ENCODE measurements at regions not wholly inside any gene's neighbourhood (a gene's known extent, or its start where the extent isn't known, plus 50 kb on each side); places are given as distances from the start of the nearest gene placed in this dataset.

GRCh38 chr9:134239939-134240338 lies 75.6 kb upstream of the RNU6ATAC start:
- no peak for TF ChIP-seq EZH2 (IDR thresholded peaks at IDR 0.05; ENCODE audit: borderline replicate concordance, low read depth, low read length, severe bottlenecking)
- no peak for TF ChIP-seq POLR2A (IDR thresholded peaks at IDR 0.05; ENCODE audit: low read depth, low read length)
- TF ChIP-seq, protein P1, sequence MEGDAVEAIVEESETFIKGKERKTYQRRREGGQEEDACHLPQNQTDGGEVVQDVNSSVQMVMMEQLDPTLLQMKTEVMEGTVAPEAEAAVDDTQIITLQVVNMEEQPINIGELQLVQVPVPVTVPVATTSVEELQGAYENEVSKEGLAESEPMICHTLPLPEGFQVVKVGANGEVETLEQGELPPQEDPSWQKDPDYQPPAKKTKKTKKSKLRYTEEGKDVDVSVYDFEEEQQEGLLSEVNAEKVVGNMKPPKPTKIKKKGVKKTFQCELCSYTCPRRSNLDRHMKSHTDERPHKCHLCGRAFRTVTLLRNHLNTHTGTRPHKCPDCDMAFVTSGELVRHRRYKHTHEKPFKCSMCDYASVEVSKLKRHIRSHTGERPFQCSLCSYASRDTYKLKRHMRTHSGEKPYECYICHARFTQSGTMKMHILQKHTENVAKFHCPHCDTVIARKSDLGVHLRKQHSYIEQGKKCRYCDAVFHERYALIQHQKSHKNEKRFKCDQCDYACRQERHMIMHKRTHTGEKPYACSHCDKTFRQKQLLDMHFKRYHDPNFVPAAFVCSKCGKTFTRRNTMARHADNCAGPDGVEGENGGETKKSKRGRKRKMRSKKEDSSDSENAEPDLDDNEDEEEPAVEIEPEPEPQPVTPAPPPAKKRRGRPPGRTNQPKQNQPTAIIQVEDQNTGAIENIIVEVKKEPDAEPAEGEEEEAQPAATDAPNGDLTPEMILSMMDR (IDR thresholded peaks at IDR 0.05; ENCODE audit: extremely low read depth in 1 of 2, insufficient read depth in 1 of 2, low read depth in 1 of 2, low read length in 2 of 2): no peak
- no peak for TF ChIP-seq POLR2AphosphoS5 (IDR thresholded peaks at IDR 0.05; ENCODE audit: insufficient read depth, low read depth, low read length)
- no peak for TF ChIP-seq MYC (IDR thresholded peaks at IDR 0.05; ENCODE audit: low read depth, low read length)
- no peak for TF ChIP-seq JUN (IDR thresholded peaks at IDR 0.05; ENCODE audit: borderline replicate concordance, insufficient read depth, insufficient read length, low read depth)

Measured in endothelial cell of umbilical vein (primary cell).